ENCODE measurements at regions not wholly inside any gene's neighbourhood (a gene's known extent, or its start where the extent isn't known, plus 50 kb on each side); places are given as distances from the start of the nearest gene placed in this dataset.

DNA sequence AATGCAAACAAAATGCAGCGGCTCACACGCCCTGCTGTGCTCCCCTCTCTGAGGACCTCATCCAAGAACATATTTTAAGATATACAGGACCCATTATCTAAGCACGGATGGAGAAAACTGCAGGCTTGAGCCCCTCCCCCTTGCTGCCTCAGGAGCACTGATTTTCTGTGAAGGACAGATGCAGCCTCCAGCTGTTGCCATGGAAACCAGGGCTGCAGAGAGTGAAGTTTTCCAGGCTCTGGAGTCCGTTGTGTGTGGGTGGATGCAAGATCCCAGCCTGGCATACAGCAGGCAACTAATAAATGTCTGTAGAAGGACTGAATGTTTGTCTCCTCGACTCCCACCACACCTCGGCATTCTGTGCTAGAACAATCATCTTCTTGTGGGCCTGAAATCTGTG lies 105.6 kb upstream of the PEG3 start:
- TF ChIP-seq, protein P1, sequence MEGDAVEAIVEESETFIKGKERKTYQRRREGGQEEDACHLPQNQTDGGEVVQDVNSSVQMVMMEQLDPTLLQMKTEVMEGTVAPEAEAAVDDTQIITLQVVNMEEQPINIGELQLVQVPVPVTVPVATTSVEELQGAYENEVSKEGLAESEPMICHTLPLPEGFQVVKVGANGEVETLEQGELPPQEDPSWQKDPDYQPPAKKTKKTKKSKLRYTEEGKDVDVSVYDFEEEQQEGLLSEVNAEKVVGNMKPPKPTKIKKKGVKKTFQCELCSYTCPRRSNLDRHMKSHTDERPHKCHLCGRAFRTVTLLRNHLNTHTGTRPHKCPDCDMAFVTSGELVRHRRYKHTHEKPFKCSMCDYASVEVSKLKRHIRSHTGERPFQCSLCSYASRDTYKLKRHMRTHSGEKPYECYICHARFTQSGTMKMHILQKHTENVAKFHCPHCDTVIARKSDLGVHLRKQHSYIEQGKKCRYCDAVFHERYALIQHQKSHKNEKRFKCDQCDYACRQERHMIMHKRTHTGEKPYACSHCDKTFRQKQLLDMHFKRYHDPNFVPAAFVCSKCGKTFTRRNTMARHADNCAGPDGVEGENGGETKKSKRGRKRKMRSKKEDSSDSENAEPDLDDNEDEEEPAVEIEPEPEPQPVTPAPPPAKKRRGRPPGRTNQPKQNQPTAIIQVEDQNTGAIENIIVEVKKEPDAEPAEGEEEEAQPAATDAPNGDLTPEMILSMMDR (IDR thresholded peaks at IDR 0.05; ENCODE audit: borderline replicate concordance, control extremely low read depth, extremely low read depth, insufficient read depth, missing control alignments), result no peak
- DNase-seq (ENCODE audit: low spot score), result no peak
- in situ Hi-C loops (cut with MboI; ENCODE audit: low sequenced_read_pairs, unreplicated experiment), result no loop called here

DNA sequence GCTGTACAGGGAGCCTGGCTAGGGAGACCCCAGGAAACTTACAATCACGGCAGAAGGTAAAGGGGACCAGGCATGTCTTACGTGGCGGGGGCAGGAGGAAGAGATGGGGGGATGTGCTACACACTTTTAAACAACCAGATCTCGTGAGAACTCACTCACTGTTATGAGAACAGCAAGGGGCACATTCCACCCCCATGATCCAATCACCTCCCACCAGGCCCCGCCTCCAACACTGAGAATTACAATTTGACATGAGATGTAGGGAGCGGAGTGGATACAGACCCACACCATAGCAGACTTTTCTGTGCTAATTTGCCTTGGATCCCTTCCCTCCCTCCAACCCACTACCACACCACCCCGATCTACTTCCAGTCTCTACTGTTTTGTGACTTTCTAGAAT lies 106.7 kb upstream of the PEG3 start:
- in situ Hi-C loops (cut with MboI; ENCODE audit: low sequenced_read_pairs, unreplicated experiment), result no loop called here
- TF ChIP-seq, protein P1 (IDR thresholded peaks at IDR 0.05; ENCODE audit: borderline replicate concordance, control extremely low read depth, extremely low read depth, insufficient read depth, missing control alignments), result no peak
- no peak for DNase-seq (ENCODE audit: low spot score)

DNA sequence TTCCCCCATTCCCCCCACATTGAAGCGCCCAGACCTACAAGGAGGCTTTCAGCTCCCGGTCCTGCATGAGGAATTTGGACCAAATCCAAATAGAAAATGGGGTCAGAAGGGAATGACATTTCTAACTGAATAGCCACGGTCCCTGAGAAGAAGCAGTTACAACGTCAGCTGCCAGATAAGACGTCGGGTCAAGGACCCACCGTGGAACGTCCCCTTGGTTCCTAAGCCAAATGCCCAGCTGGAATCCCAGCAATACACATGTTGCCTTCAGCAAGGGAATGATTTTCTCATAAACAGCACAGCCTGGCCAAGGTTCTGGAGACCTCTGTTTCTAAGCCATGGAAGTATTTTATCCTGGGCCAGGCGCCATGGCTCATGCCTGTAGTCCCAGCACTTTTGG lies 109.1 kb upstream of the PEG3 start:
- DNase-seq (ENCODE audit: low spot score), result no peak
- TF ChIP-seq, protein P1 (IDR thresholded peaks at IDR 0.05; ENCODE audit: borderline replicate concordance, control extremely low read depth, extremely low read depth, insufficient read depth, missing control alignments), result no peak
- in situ Hi-C loops (cut with MboI; ENCODE audit: low sequenced_read_pairs, unreplicated experiment), result no loop called here

DNA sequence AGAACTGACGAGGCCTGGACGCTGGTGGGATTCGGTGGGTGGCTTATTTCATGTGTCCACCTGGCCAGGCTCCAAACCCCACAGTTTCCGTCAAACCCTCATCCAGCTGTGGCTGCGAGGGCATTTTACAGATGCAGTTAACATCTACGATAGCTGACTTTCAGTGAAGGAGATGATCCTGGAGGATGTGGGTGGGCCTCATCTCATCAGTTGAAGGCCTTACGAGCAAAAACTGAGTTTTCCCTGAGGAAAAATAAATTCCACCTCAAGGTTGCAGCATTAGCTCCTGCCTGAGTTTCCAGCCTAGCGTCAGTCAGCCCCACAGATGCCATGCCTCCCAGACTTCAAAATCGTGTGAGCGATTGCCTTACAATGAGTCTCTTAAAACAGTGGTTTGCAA lies 111.1 kb upstream of the PEG3 start:
- in situ Hi-C loops (cut with MboI; ENCODE audit: low sequenced_read_pairs, unreplicated experiment), result no loop called here
- no peak for DNase-seq (ENCODE audit: low spot score)
- TF ChIP-seq, protein P1 (IDR thresholded peaks at IDR 0.05; ENCODE audit: borderline replicate concordance, control extremely low read depth, extremely low read depth, insufficient read depth, missing control alignments), result no peak

DNA sequence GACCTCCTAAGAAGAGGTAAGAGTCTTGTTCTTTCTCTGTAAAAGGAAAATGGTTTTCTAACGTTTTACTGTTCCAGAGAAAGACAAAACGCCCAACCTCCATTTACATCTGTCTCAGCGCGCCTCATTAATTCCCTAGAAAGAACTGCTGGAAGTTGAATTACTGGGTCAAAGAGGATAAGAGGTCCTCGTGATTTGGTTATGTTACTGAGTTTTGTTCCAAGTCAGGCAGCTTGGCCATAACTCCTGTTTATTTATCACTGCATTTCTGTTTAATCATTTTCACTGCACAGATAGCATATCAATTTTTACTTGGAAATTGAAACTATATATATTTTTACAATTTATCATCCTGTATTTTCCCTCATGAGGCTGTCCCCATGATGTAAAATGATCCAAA lies 112.9 kb upstream of the PEG3 start:
- in situ Hi-C loops (cut with MboI; ENCODE audit: low sequenced_read_pairs, unreplicated experiment), result no loop called here
- TF ChIP-seq, protein P1 (IDR thresholded peaks at IDR 0.05; ENCODE audit: borderline replicate concordance, control extremely low read depth, extremely low read depth, insufficient read depth, missing control alignments), result no peak
- DNase-seq (ENCODE audit: low spot score), result no peak

DNA sequence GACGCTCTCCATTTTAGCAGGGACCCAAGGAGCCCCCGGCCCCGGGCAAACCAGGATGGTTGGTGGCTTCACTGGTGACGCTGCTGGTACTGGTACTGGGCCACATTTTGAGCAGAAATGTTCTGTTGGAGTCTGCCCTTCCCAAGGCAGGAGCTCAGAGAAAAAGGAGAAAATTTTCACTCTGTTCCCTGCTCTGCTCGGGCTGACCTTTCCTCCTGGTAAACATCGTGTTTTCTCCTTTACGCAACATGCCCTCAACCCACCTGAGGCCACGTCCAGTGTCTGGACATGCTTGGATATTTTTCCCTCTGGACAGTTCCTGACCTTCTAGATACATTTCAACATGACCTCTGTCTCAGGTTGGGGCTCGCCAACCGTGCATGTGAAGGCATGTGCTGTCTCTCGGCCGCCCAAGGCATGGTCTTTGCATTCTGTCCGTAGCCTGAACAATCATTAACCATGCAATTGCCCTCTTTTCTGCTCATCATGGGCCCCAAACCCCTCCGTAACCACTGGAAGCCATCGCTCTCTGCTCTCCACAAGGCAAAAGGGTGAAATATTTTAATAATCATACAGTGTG lies 115.2 kb upstream of the PEG3 start:
- DNase-seq (ENCODE audit: low spot score), result no peak
- TF ChIP-seq, protein P1 (IDR thresholded peaks at IDR 0.05; ENCODE audit: borderline replicate concordance, control extremely low read depth, extremely low read depth, insufficient read depth, missing control alignments), result no peak
- in situ Hi-C loops (cut with MboI; ENCODE audit: low sequenced_read_pairs, unreplicated experiment), result no loop called here

Measured in GM13976 (cell line).